HCT116 (cell line): ENCODE measurements at regions not wholly inside any gene's neighbourhood (a gene's known extent, or its start where the extent isn't known, plus 50 kb on each side); places are given as distances from the start of the nearest gene placed in this dataset.

Experiments used
- ATAC-seq: fragments of 200-7000 bp; cut with Tn5 transposase; 2 replicates; pipeline ENCODE4 v1.9.1; 2020; ENCODE audit warnings: mild to moderate bottlenecking, moderate library complexity
- BruUV-seq: library from RNA; stranded (reverse); fragments of 400-500 nt; replicated peaks from 2 replicates; lab custom pipeline; 2021; lab: Mats Ljungman, UMichigan
- CTCF ChIA-PET: fragments of 300-600 bp; sonication (Branson Sonifier 250); formaldehyde crosslinking; loops from one replicate; lab custom pipeline; 2021; ENCODE audit warnings: antibody characterized with exemption; lab: Charles Lee
- POLR2A ChIA-PET: fragments of 300-600, 350-600 bp; sonication (Branson Sonifier 250); formaldehyde crosslinking; loops from one replicate; lab custom pipeline; 2021; ENCODE audit warnings: antibody characterized with exemption; lab: Charles Lee
- RAD21 ChIA-PET, 2 experiments: fragments of 300-600 bp; sonication (Branson Sonifier 250); formaldehyde crosslinking; loops; one replicate each; lab custom pipeline; 2023; ENCODE audit warnings: low total read pairs in 2 of 2; ENCODE audit not compliant: uncharacterized antibody in 2 of 2, unreplicated experiment in 2 of 2, low non-redundant PET in 1 of 2; lab: Charles Lee
- DNase-seq: peaks from one replicate; pipeline ENCODE4 v3.0.0-alpha.2; 2010; ENCODE audit warnings: low read depth, low spot score
- H2AFZ ChIP-seq: fragments of 200-600 bp; shearing (Covaris generic), sonication (generic); 2 replicates; pipeline ENCODE4 v1.6.1; 2017; ENCODE audit warnings: low read depth, mixed run types, mixed read lengths, antibody characterized with exemption, low read length; ENCODE audit not compliant: poor library complexity, severe bottlenecking
- H3K27ac ChIP-seq: 2 replicates; pipeline ENCODE4 v1.5.1; 2012; ENCODE audit warnings: low read depth, low read length
- H3K27me3 ChIP-seq: fragments of 200-600 bp; sonication (generic); 2 replicates; pipeline ENCODE4 v1.6.1; 2016; ENCODE audit warnings: mixed run types, low read length, mixed read lengths; ENCODE audit not compliant: insufficient read depth
- H3K36me3 ChIP-seq, 2 experiments: fragments of 200-500 bp in 1 of 2; fragments of 200-600 bp in 1 of 2; sonication (Bioruptor generic) in 1 of 2; sonication (generic) in 1 of 2; 2 replicates each; pipeline versions ENCODE4 v1.5.1 to v1.6.1; 2014 to 2016; ENCODE audit warnings: low read length in 2 of 2, inconsistent platforms in 1 of 2, mixed read lengths in 1 of 2, mixed run types in 1 of 2; ENCODE audit not compliant: insufficient read depth in 2 of 2, control insufficient read depth in 1 of 2
- H3K4me1 ChIP-seq, 2 experiments: fragments of 200-600 bp in 1 of 2; sonication (generic) in 1 of 2; 2 replicates each; pipeline versions ENCODE4 v1.5.1 to v1.6.1; 2012 to 2017; ENCODE audit warnings: low read length in 2 of 2, inconsistent platforms in 1 of 2, mild to moderate bottlenecking in 1 of 2, mixed read lengths in 1 of 2, mixed run types in 1 of 2, moderate library complexity in 1 of 2; ENCODE audit not compliant: insufficient read depth in 2 of 2, control insufficient read depth in 1 of 2
- H3K4me2 ChIP-seq: fragments of 200-600 bp; sonication (generic); 2 replicates; pipeline ENCODE4 v1.6.1; 2017; ENCODE audit warnings: mixed run types, low read length, mixed read lengths
- H3K4me3 ChIP-seq, 2 experiments: fragments of 200-600 bp in 1 of 2; sonication (generic) in 1 of 2; replicated peaks in 1 of 2; 2 replicates each; pipeline ENCODE4 v1.5.1; 2011 to 2016; ENCODE audit warnings: low read length in 2 of 2, control low read depth in 1 of 2, low read depth in 1 of 2, mild to moderate bottlenecking in 1 of 2, mixed read lengths in 1 of 2, mixed run types in 1 of 2
- H3K79me2 ChIP-seq: fragments of 200-600 bp; sonication (generic); 2 replicates; pipeline ENCODE4 v1.6.1; 2017; ENCODE audit warnings: mild to moderate bottlenecking, mixed run types, low read length, moderate library complexity, mixed read lengths; ENCODE audit not compliant: insufficient read depth
- H3K9ac ChIP-seq: fragments of 200-600 bp; sonication (generic); 2 replicates; pipeline ENCODE4 v1.6.1; 2016; ENCODE audit warnings: low read length, mixed read lengths
- H3K9me2 ChIP-seq: fragments of 200-600 bp; sonication (generic), shearing (Covaris generic); 2 replicates; pipeline ENCODE4 v1.6.1; 2017; ENCODE audit warnings: mixed run types, mild to moderate bottlenecking, moderate library complexity; ENCODE audit not compliant: insufficient read depth
- H3K9me3 ChIP-seq, 2 experiments: fragments of 200-500 bp in 1 of 2; fragments of 200-600 bp in 1 of 2; sonication (Bioruptor generic) in 1 of 2; sonication (generic) in 1 of 2; 2 replicates each; pipeline ENCODE4 v1.6.1; 2014 to 2017; ENCODE audit warnings: low read length in 2 of 2, mixed read lengths in 2 of 2, inconsistent platforms in 1 of 2, low read depth in 1 of 2, mild to moderate bottlenecking in 1 of 2, mixed run types in 1 of 2, moderate library complexity in 1 of 2; ENCODE audit not compliant: control insufficient read depth in 1 of 2, insufficient read depth in 1 of 2
- H4K20me1 ChIP-seq: fragments of 200-600 bp; sonication (generic), shearing (Covaris generic); 2 replicates; pipeline ENCODE4 v1.6.1; 2017; ENCODE audit warnings: mixed run types, mild to moderate bottlenecking, moderate library complexity; ENCODE audit not compliant: insufficient read depth
- ELF1 ChIP-seq: IDR thresholded peaks from 2 replicates; pipeline ENCODE4 v1.6.1; 2012; ENCODE audit warnings: low read depth, borderline replicate concordance
- EZH2phosphoT487 ChIP-seq: fragments of 200-600 bp; IDR thresholded peaks from 2 replicates; pipeline ENCODE4 v1.6.1; 2018; ENCODE audit warnings: antibody characterized with exemption, borderline replicate concordance
- JUND ChIP-seq: IDR thresholded peaks from 2 replicates; pipeline ENCODE4 v1.6.1; 2012
- POLR2AphosphoS5 ChIP-seq: IDR thresholded peaks from 2 replicates; pipeline ENCODE4 v1.6.1; 2011; ENCODE audit warnings: mild to moderate bottlenecking, low read depth, low read length, moderate library complexity
- RAD21 ChIP-seq: IDR thresholded peaks from 2 replicates; pipeline ENCODE4 v1.6.1; 2012; ENCODE audit warnings: low read depth, mild to moderate bottlenecking
- TCF7L2 ChIP-seq: IDR thresholded peaks from 2 replicates; pipeline ENCODE4 v1.7.0; 2011; ENCODE audit warnings: borderline replicate concordance, inconsistent platforms; ENCODE audit not compliant: insufficient read depth, insufficient read length; ENCODE audit errors: extremely low read depth
- ZNF274 ChIP-seq: fragments of 200-500 bp; sonication (Bioruptor generic); IDR thresholded peaks from 2 replicates; pipeline ENCODE4 v1.6.1; 2014; ENCODE audit warnings: mild to moderate bottlenecking, low read depth, low read length, inconsistent platforms
- intact Hi-C: fragments of 100-400 bp; cut with micrococcal nuclease; formaldehyde crosslinking; loops from 2 replicates; pipeline ENCODE4 v1.10.0; 2022
- TF ChIP-seq, protein P1 (sequence below): IDR thresholded peaks from 2 replicates; pipeline ENCODE4 v1.6.1; 2012; ENCODE audit warnings: low read depth

DNA sequence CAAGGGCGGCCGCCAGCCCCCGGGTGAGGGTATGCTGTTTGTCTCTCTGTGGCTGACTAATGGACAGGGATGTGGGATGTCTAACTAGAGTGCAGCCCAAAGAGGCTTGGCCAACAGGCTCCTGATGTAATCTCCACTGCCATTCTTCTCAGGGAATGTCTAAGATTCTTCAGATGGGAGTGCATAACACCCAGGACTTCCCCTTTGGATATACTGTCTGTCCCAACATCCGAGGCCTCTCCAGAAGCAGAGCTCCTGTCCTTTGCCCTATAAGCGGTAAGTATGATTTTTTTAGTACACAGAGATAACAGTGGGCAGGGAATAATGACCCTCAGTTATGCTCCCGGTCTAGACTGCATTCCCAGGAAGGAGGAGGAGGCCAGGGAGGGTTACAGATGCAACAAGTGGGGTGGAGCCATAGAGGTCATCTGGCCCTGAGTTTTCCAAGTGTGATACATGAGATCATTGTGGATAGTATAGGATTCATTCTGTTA, 62.5 kb upstream of the SLCO2A1 start:
- Histone ChIP-seq H2AFZ (no peak overlapping the region), H3K9me2 (no peaks in the 10 kb centered on the region), H3K4me3 (no peak overlapping the region), H3K9me3 (no peaks in the 10 kb centered on the region), H3K27me3 (no peaks in the 10 kb centered on the region), H3K36me3 (no peaks in the 10 kb centered on the region), H3K79me2 (no peaks in the 10 kb centered on the region)
- CTCF ChIA-PET: no interaction called here
- no TSS peak for BruUV-seq
- TF ChIP-seq, protein P1, sequence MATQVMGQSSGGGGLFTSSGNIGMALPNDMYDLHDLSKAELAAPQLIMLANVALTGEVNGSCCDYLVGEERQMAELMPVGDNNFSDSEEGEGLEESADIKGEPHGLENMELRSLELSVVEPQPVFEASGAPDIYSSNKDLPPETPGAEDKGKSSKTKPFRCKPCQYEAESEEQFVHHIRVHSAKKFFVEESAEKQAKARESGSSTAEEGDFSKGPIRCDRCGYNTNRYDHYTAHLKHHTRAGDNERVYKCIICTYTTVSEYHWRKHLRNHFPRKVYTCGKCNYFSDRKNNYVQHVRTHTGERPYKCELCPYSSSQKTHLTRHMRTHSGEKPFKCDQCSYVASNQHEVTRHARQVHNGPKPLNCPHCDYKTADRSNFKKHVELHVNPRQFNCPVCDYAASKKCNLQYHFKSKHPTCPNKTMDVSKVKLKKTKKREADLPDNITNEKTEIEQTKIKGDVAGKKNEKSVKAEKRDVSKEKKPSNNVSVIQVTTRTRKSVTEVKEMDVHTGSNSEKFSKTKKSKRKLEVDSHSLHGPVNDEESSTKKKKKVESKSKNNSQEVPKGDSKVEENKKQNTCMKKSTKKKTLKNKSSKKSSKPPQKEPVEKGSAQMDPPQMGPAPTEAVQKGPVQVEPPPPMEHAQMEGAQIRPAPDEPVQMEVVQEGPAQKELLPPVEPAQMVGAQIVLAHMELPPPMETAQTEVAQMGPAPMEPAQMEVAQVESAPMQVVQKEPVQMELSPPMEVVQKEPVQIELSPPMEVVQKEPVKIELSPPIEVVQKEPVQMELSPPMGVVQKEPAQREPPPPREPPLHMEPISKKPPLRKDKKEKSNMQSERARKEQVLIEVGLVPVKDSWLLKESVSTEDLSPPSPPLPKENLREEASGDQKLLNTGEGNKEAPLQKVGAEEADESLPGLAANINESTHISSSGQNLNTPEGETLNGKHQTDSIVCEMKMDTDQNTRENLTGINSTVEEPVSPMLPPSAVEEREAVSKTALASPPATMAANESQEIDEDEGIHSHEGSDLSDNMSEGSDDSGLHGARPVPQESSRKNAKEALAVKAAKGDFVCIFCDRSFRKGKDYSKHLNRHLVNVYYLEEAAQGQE: no peak
- TF ChIP-seq RAD21 (no peak), TCF7L2 (no peak), EZH2phosphoT487 (no peak), JUND (no peak), POLR2AphosphoS5 (no peak), ELF1 (no peak), ZNF274 (no peak)
- TF ChIP-seq, all 23 proteins: peak for 0
- Histone ChIP-seq H3K4me2 (no peak overlapping the region), H3K4me1 (no peaks in the 10 kb centered on the region), H4K20me1 (no peaks in the 10 kb centered on the region), H3K9ac (no peak overlapping the region), H3K27ac (no peak overlapping the region)
- DNase-seq (no peak), ATAC-seq (no peak)
- ChIA-PET RAD21 (no interaction called here), POLR2A (no interaction called here)
- intact Hi-C loops: no loop called here
